H9 (cell line): ENCODE measurements at regions not wholly inside any gene's neighbourhood (a gene's known extent, or its start where the extent isn't known, plus 50 kb on each side); places are given as distances from the start of the nearest gene placed in this dataset.
A peak's percentile ranks its signal among the peaks of the same experiment; 100 is the strongest.

Experiments
- DNase-seq: peaks from one replicate; pipeline ENCODE4 v3.0.0-alpha.2; 2017
- H2AFZ ChIP-seq: one replicate; pipeline ENCODE4 v1.6.1; 2013; ENCODE audit warnings: mild to moderate bottlenecking, low read length, control low read depth, moderate library complexity
- H2AK5ac ChIP-seq: 2 replicates; pipeline ENCODE4 v1.6.1; 2013; ENCODE audit warnings: low read length, control low read depth, mixed read lengths; ENCODE audit not compliant: insufficient read length
- H2BK120ac ChIP-seq: one replicate; pipeline ENCODE4 v1.6.1; 2013; ENCODE audit warnings: low read depth, mild to moderate bottlenecking, low read length, control low read depth, inconsistent platforms; ENCODE audit not compliant: poor library complexity, severe bottlenecking
- H2BK12ac ChIP-seq: 2 replicates; pipeline ENCODE4 v1.6.1; 2013; ENCODE audit warnings: low read length, control low read depth, mixed read lengths, low read depth; ENCODE audit not compliant: insufficient read length
- H2BK15ac ChIP-seq: 2 replicates; pipeline ENCODE4 v1.6.1; 2013; ENCODE audit warnings: low read depth, low read length, control low read depth
- H2BK20ac ChIP-seq: one replicate; pipeline ENCODE4 v1.6.1; 2013; ENCODE audit warnings: low read depth, mild to moderate bottlenecking, low read length, control low read depth, inconsistent platforms; ENCODE audit not compliant: poor library complexity, severe bottlenecking
- H2BK5ac ChIP-seq: 2 replicates; pipeline ENCODE4 v1.6.1; 2013; ENCODE audit warnings: low read length, control low read depth, mixed read lengths; ENCODE audit not compliant: insufficient read length
- H3K14ac ChIP-seq: 2 replicates; pipeline ENCODE4 v1.6.1; 2013; ENCODE audit warnings: low read length, control low read depth; ENCODE audit not compliant: insufficient read depth
- H3K18ac ChIP-seq: 2 replicates; pipeline ENCODE4 v1.6.1; 2013; ENCODE audit warnings: low read depth, mild to moderate bottlenecking, mixed read lengths, low read length, control low read depth; ENCODE audit not compliant: insufficient read length
- H3K23ac ChIP-seq: 2 replicates; pipeline ENCODE4 v1.6.1; 2013; ENCODE audit warnings: low read length, control low read depth, mixed read lengths, low read depth; ENCODE audit not compliant: insufficient read length
- H3K23me2 ChIP-seq: 2 replicates; pipeline ENCODE4 v1.6.1; 2013; ENCODE audit warnings: low read depth, mild to moderate bottlenecking, mixed read lengths, low read length, control low read depth; ENCODE audit not compliant: insufficient read length, poor library complexity, severe bottlenecking
- H3K27ac ChIP-seq: 2 replicates; pipeline ENCODE4 v1.5.1; 2013; ENCODE audit warnings: low read length, control low read depth, mixed read lengths, low read depth; ENCODE audit not compliant: insufficient read length
- H3K27me3 ChIP-seq: 2 replicates; pipeline ENCODE4 v1.6.1; 2013; ENCODE audit warnings: low read length, control low read depth, inconsistent platforms; ENCODE audit not compliant: insufficient read depth
- H3K4ac ChIP-seq: 2 replicates; pipeline ENCODE4 v1.6.1; 2013; ENCODE audit warnings: low read depth, mild to moderate bottlenecking, control low read depth, inconsistent platforms, low read length, moderate library complexity
- H3K4me1 ChIP-seq: 2 replicates; pipeline ENCODE4 v1.6.1; 2013; ENCODE audit warnings: low read length, control low read depth, inconsistent platforms; ENCODE audit not compliant: insufficient read depth
- H3K4me2 ChIP-seq: 2 replicates; pipeline ENCODE4 v1.6.1; 2013; ENCODE audit warnings: low read length, control low read depth, mixed read lengths; ENCODE audit not compliant: insufficient read length, insufficient read depth
- H3K56ac ChIP-seq: 2 replicates; pipeline ENCODE4 v1.6.1; 2013; ENCODE audit warnings: low read depth, mild to moderate bottlenecking, mixed read lengths, low read length, control low read depth; ENCODE audit not compliant: insufficient read length
- H3K79me1 ChIP-seq: 2 replicates; pipeline ENCODE4 v1.6.1; 2013; ENCODE audit warnings: low read depth, mild to moderate bottlenecking, moderate library complexity, low read length, control low read depth, inconsistent platforms; ENCODE audit not compliant: insufficient read depth, poor library complexity, severe bottlenecking
- H3K79me2 ChIP-seq: 2 replicates; pipeline ENCODE4 v1.6.1; 2013; ENCODE audit warnings: low read length, control low read depth, inconsistent platforms; ENCODE audit not compliant: insufficient read depth
- H3K9ac ChIP-seq: 2 replicates; pipeline ENCODE4 v1.6.1; 2013; ENCODE audit warnings: low read length, control low read depth, mixed read lengths; ENCODE audit not compliant: insufficient read length; ENCODE audit errors: extremely low read depth
- H3K9me3 ChIP-seq: one replicate; pipeline ENCODE4 v1.6.1; 2013; ENCODE audit warnings: low read depth, low read length, inconsistent platforms; ENCODE audit not compliant: control insufficient read depth
- H3T11ph ChIP-seq: one replicate; pipeline ENCODE4 v1.6.1; 2013; ENCODE audit warnings: mild to moderate bottlenecking, low read length, control low read depth, inconsistent platforms
- H4K20me1 ChIP-seq: one replicate; pipeline ENCODE4 v1.6.1; 2013; ENCODE audit not compliant: control insufficient read depth, insufficient read length, insufficient read depth
- H4K5ac ChIP-seq: 2 replicates; pipeline ENCODE4 v1.6.1; 2013; ENCODE audit warnings: low read depth, mild to moderate bottlenecking, mixed read lengths, low read length, control low read depth; ENCODE audit not compliant: insufficient read length
- H4K8ac ChIP-seq: replicated peaks from 2 replicates; pipeline ENCODE4 v1.6.1; 2013; ENCODE audit warnings: low read length, control low read depth, mixed read lengths, low read depth; ENCODE audit not compliant: insufficient read length
- H4K91ac ChIP-seq: 2 replicates; pipeline ENCODE4 v1.6.1; 2013; ENCODE audit warnings: low read depth, mild to moderate bottlenecking, moderate library complexity, mixed read lengths, low read length, control low read depth; ENCODE audit not compliant: insufficient read length
- H3K27ac Mint-ChIP-seq, 3 experiments: 2 replicates in 2 of 3; 3 replicates in 1 of 3; pipeline ENCODE4 v1.8.0; 2020 to 2021; ENCODE audit warnings: mixed read lengths in 3 of 3, mild to moderate bottlenecking in 1 of 3, moderate library complexity in 1 of 3
- H3K27me3 Mint-ChIP-seq: 2 replicates; pipeline ENCODE4 v1.8.0; 2021; ENCODE audit warnings: low read depth, mild to moderate bottlenecking, moderate library complexity, mixed read lengths
- H3K36me3 Mint-ChIP-seq, 3 experiments: 2 replicates in 2 of 3; 3 replicates in 1 of 3; pipeline ENCODE4 v1.8.0; 2020 to 2021; ENCODE audit warnings: low read depth in 3 of 3, mixed read lengths in 3 of 3; ENCODE audit not compliant: insufficient read depth in 1 of 3
- H3K4me1 Mint-ChIP-seq, 2 experiments: 2 replicates each; pipeline ENCODE4 v1.8.0; 2020; ENCODE audit warnings: mixed read lengths in 2 of 2
- H3K4me3 Mint-ChIP-seq, 2 experiments: 2 replicates in 1 of 2; 3 replicates in 1 of 2; pipeline ENCODE4 v1.8.0; 2020 to 2021; ENCODE audit warnings: mild to moderate bottlenecking in 2 of 2, mixed read lengths in 2 of 2, moderate library complexity in 1 of 2
- H3K9me3 Mint-ChIP-seq, 2 experiments: 2 replicates in 1 of 2; 3 replicates in 1 of 2; pipeline ENCODE4 v1.8.0; 2020; ENCODE audit warnings: mild to moderate bottlenecking in 2 of 2, mixed read lengths in 2 of 2, moderate library complexity in 1 of 2
- CTCF ChIP-seq: fragments of 200-600 bp; sonication (generic); conservative IDR thresholded peaks from 3 replicates; pipeline ENCODE4 v1.8.0; 2021; ENCODE audit warnings: antibody characterized with exemption, mild to moderate bottlenecking
- WGBS: extraction: QIAGEN DNeasy Blood & Tissue Kit; methylation state at CpG from one replicate; pipeline ENCODE4 v1.1.7; 2013; ENCODE audit warnings: missing lambda C conversion rate, low lambda C conversion rate, mixed read lengths; ENCODE audit not compliant: insufficient read length; ENCODE audit errors: extremely low coverage; 5-methylcytosine and 5-hydroxymethylcytosine counted together

GRCh38 chr14:98280436-98280835 is 991.6 kb downstream of the BCL11B start:
- no peaks in the 10 kb centered on the region for H3K27me3 ChIP-seq
- no peak overlapping the region for H3K4ac ChIP-seq
- no peak overlapping the region for H3K27ac ChIP-seq
- no peak overlapping the region for H3K9ac ChIP-seq
- no peak overlapping the region for H4K5ac ChIP-seq
- 0 out of 2 replicates have a peak overlapping the region, but pooled peaks have one; percentile 40 for H3K14ac ChIP-seq
- H3K9me3 Mint-ChIP-seq, result peaks cover 0 to 4% of the 10 kb centered on the region in 2 experiments; a peak in 1 of 5 replicates
- H3K27me3 Mint-ChIP-seq, result peaks cover 6% of the 10 kb centered on the region
- H3K4me2 ChIP-seq, result no peak overlapping the region
- no peak overlapping the region for H2AFZ ChIP-seq
- no peak overlapping the region for H2BK15ac ChIP-seq
- no peak overlapping the region; a peak in 2 of 7 replicates for H3K27ac Mint-ChIP-seq
- no peak overlapping the region for H2BK5ac ChIP-seq
- no peaks in the 10 kb centered on the region for H3K9me3 ChIP-seq
- no peak overlapping the region for H4K8ac ChIP-seq
- H3K23ac ChIP-seq, result no peak overlapping the region
- H2BK120ac ChIP-seq, result no peak overlapping the region
- H3K79me1 ChIP-seq, result no peaks in the 10 kb centered on the region
- no peak overlapping the region for H2AK5ac ChIP-seq
- WGBS, result no CpG with 5 or more reads among the region's 5 CpGs
- DNase-seq, result no peak
- no peak for TF ChIP-seq CTCF
- no peaks in the 10 kb centered on the region for H3K23me2 ChIP-seq
- H3K36me3 Mint-ChIP-seq, result no peaks in the 10 kb centered on the region
- H3K4me1 Mint-ChIP-seq, result no peaks in the 10 kb centered on the region
- H3K56ac ChIP-seq, result no peak overlapping the region
- no peak overlapping the region for H4K91ac ChIP-seq
- H2BK12ac ChIP-seq, result no peak overlapping the region
- H3T11ph ChIP-seq, result no peak overlapping the region
- H3K79me2 ChIP-seq, result no peaks in the 10 kb centered on the region
- no peak overlapping the region for H2BK20ac ChIP-seq
- H3K18ac ChIP-seq, result no peak overlapping the region
- H3K4me1 ChIP-seq, result no peaks in the 10 kb centered on the region
- H4K20me1 ChIP-seq, result no peaks in the 10 kb centered on the region
- no peak overlapping the region for H3K4me3 Mint-ChIP-seq
